ENCODE measurements at regions not wholly inside any gene's neighbourhood (a gene's known extent, or its start where the extent isn't known, plus 50 kb on each side); places are given as distances from the start of the nearest gene placed in this dataset.

GRCh38 chr2:125935559-125935958 is 720.4 kb upstream of the GYPC start:
- intact Hi-C loops (cut with micrococcal nuclease) = no loop called here
- TF ChIP-seq, protein P1, sequence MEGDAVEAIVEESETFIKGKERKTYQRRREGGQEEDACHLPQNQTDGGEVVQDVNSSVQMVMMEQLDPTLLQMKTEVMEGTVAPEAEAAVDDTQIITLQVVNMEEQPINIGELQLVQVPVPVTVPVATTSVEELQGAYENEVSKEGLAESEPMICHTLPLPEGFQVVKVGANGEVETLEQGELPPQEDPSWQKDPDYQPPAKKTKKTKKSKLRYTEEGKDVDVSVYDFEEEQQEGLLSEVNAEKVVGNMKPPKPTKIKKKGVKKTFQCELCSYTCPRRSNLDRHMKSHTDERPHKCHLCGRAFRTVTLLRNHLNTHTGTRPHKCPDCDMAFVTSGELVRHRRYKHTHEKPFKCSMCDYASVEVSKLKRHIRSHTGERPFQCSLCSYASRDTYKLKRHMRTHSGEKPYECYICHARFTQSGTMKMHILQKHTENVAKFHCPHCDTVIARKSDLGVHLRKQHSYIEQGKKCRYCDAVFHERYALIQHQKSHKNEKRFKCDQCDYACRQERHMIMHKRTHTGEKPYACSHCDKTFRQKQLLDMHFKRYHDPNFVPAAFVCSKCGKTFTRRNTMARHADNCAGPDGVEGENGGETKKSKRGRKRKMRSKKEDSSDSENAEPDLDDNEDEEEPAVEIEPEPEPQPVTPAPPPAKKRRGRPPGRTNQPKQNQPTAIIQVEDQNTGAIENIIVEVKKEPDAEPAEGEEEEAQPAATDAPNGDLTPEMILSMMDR (IDR thresholded peaks at IDR 0.05) = no peak
- no peak for DNase-seq
- H3K9me3 Mint-ChIP-seq = peaks cover 4% of the 10 kb centered on the region
- CTCF ChIA-PET = no interaction called here
- no peak for ATAC-seq
- no peaks in the 10 kb centered on the region for H3K36me3 Mint-ChIP-seq (ENCODE audit: low read depth)
- H3K4me1 Mint-ChIP-seq (ENCODE audit: low read depth) = no peaks in the 10 kb centered on the region
- H3K27me3 Mint-ChIP-seq = no peaks in the 10 kb centered on the region
- H3K4me3 Mint-ChIP-seq = no peak overlapping the region
- H3K27ac Mint-ChIP-seq = no peak overlapping the region
- POLR2A ChIA-PET = no interaction called here

DNA sequence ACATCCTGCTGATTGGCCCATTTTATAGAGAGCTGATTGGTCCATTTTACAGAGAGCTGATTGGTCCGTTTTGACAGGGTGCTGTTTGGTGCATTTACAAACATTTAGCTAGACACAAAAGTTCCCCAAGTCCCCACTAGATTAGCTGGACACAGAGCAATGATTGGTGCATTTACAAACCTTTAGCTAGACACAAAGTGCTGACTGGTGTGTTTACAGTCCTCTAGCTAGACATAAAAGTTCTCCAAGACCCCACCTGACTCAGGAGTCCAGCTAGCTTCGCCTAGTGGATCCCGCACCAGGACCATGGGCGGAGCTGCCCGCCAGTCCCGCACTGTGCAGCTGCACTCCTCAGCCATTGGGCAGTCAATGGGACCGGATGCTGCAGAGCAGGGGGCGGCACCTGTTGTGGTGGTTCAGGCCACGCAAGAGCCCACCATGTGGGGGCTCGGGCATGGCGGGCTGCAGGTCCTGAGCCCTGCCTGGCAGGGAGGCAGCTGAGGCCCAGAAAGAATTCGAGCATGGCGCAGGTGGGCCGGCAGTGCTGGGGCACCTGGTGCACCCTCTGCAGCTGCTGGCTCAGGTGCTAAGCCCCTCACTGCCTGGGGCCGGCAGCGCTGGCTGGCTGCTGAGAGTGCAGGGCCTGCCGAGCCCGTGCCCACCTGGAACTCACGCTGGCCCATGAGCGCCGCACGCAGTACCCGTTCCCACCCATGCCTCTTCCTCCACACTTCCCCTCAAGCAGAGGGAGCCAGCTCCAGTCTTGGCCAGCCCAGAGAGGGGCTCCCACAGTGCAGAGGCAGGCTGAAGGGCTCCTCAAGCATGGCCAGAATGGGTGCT is 713.2 kb upstream of the GYPC start:
- CTCF ChIA-PET = no interaction called here
- Mint-ChIP-seq H3K36me3 (ENCODE audit: low read depth) (no peaks in the 10 kb centered on the region), H3K9me3 (no peaks in the 10 kb centered on the region), H3K27me3 (no peaks in the 10 kb centered on the region), H3K4me1 (ENCODE audit: low read depth) (no peaks in the 10 kb centered on the region), H3K27ac (no peak overlapping the region), H3K4me3 (no peak overlapping the region)
- POLR2A ChIA-PET = no interaction called here
- TF ChIP-seq, protein P1 (IDR thresholded peaks at IDR 0.05) = no peak
- no peak for DNase-seq
- no peak for ATAC-seq
- intact Hi-C loops (cut with micrococcal nuclease) = no loop called here

GRCh38 chr2:125959047-125959446 is 696.9 kb upstream of the GYPC start:
- TF ChIP-seq, protein P1 (IDR thresholded peaks at IDR 0.05) = no peak
- no peaks in the 10 kb centered on the region for H3K27me3 Mint-ChIP-seq
- intact Hi-C loops (cut with micrococcal nuclease) = no loop called here
- no peak for ATAC-seq
- CTCF ChIA-PET = no interaction called here
- peaks cover 6% of the 10 kb centered on the region for H3K9me3 Mint-ChIP-seq
- H3K27ac Mint-ChIP-seq = no peak overlapping the region
- no peaks in the 10 kb centered on the region for H3K4me1 Mint-ChIP-seq (ENCODE audit: low read depth)
- no peaks in the 10 kb centered on the region for H3K36me3 Mint-ChIP-seq (ENCODE audit: low read depth)
- POLR2A ChIA-PET = no interaction called here
- no peak for DNase-seq
- H3K4me3 Mint-ChIP-seq = no peak overlapping the region

DNA sequence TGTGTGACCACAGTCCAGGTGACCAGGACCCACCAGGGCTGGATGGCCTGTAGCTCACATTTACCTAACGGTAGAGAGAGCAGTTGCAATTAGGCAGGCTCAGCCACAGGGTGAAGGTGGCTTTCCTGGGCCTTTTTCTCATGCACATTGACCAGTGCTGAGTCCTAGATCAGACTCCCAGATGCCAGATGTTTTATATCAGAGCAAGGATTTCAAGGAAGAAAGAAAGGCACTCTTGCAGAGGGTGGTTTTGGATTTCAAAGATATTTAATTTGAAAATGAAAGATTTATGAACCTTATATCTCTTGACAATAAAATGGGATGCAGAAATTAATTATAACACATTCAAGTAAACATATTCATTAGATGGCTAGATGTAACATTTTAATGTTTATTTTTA is 694.2 kb upstream of the GYPC start:
- DNase-seq (no peak), ATAC-seq (no peak)
- no peak overlapping the region for H3K4me3 Mint-ChIP-seq
- TF ChIP-seq, protein P1 (IDR thresholded peaks at IDR 0.05) = no peak
- no peaks in the 10 kb centered on the region for H3K4me1 Mint-ChIP-seq (ENCODE audit: low read depth)
- H3K36me3 Mint-ChIP-seq (ENCODE audit: low read depth) = no peaks in the 10 kb centered on the region
- POLR2A ChIA-PET = no interaction called here
- no peaks in the 10 kb centered on the region for H3K9me3 Mint-ChIP-seq
- no peak overlapping the region for H3K27ac Mint-ChIP-seq
- intact Hi-C loops (cut with micrococcal nuclease) = no loop called here
- H3K27me3 Mint-ChIP-seq = no peaks in the 10 kb centered on the region
- CTCF ChIA-PET = no interaction called here

DNA sequence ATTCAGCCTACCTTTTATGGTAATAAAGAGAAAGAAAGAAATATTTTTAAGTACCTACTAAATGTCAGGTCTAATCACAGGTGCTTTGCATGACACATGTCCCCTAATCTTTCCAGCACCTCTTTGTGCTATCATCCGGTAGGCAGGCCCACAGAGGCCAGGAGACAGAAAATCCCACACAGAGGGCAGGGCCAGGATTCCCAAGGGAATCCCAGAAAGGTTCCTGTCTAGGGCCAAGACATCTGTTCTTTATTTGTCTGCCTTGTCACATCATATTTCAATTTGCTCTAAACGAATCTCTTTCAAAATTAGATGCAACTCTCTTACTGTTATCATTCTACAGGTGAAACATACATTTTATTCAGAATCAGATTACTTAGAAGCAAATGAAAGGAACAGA is 676.1 kb upstream of the GYPC start:
- no peaks in the 10 kb centered on the region for H3K36me3 Mint-ChIP-seq (ENCODE audit: low read depth)
- DNase-seq = no peak
- TF ChIP-seq, protein P1 (IDR thresholded peaks at IDR 0.05) = no peak
- CTCF ChIA-PET = no interaction called here
- H3K4me3 Mint-ChIP-seq = no peak overlapping the region
- intact Hi-C loops (cut with micrococcal nuclease) = no loop called here
- H3K9me3 Mint-ChIP-seq = no peaks in the 10 kb centered on the region
- H3K4me1 Mint-ChIP-seq (ENCODE audit: low read depth) = no peaks in the 10 kb centered on the region
- ATAC-seq = no peak
- POLR2A ChIA-PET = no interaction called here
- H3K27ac Mint-ChIP-seq = no peak overlapping the region
- H3K27me3 Mint-ChIP-seq = no peaks in the 10 kb centered on the region

Measured in activated CD8-positive, alpha-beta T cell treated with anti-CD3 and anti-CD28 coated beads for 36 hours (primary cell).